ENCODE measurements at regions not wholly inside any gene's neighbourhood (a gene's known extent, or its start where the extent isn't known, plus 50 kb on each side); places are given as distances from the start of the nearest gene placed in this dataset.

- TF ChIP-seq CTCF (IDR thresholded peaks at IDR 0.05): no peak
- Histone ChIP-seq H3K36me3 (no peaks in the 10 kb centered on the region), H3K9me3 (no peaks in the 10 kb centered on the region), H3K4me3 (no peak overlapping the region), H3K4me1 (peaks cover 4 to 9% (median 7%) of the 10 kb centered on the region in 3 donors), H3K27ac (no peak overlapping the region), H3K27me3 (no peaks in the 10 kb centered on the region)
- DNase-seq: no peak
- intact Hi-C loops (cut with DNase I): no loop called here
- no peak for ATAC-seq
- FAIRE-seq: no peak
- 74 to 78% methylated on average over 7 of the region's 7 CpGs for WGBS, 2 donors
Measured at GRCh38 chr15:70345251-70346019, 247.7 kb upstream of the TLE3 start.

DNA sequence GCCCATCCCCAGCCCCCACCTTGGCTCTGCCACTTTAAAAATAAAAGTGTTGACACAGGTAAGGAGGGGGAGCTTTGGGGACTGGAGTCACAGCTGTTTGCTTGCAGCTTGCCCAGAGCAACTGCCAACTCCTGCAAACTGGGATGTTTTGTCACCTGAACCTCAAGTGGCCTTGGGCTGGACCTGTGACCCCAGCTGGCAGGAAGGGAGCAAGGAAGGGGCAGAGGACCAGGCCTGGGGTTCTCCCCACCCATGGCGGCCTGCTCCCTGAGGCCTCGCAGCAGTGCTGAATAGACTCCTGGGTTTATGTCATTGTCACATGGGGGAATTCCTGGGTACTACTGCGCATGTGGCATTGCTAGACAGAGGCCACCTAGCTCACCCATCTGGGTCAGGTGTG is 246.9 kb upstream of the TLE3 start:
- FAIRE-seq (no peak), DNase-seq (peak in 5 of 6 donors; percentile 64 to 84 (median 73)), ATAC-seq (peak; percentile 85 to 93 (median 86))
- H3K4me1 ChIP-seq: peaks cover 4 to 9% (median 7%) of the 10 kb centered on the region in 3 donors
- intact Hi-C loops (cut with DNase I): no loop called here
- H3K36me3 ChIP-seq: no peaks in the 10 kb centered on the region
- no peak overlapping the region for H3K4me3 ChIP-seq
- H3K9me3 ChIP-seq: no peaks in the 10 kb centered on the region
- 33 to 39% methylated on average over 3 of the region's 3 CpGs for WGBS, 2 donors
- H3K27me3 ChIP-seq: no peaks in the 10 kb centered on the region
- H3K27ac ChIP-seq: no peak overlapping the region
- TF ChIP-seq CTCF (IDR thresholded peaks at IDR 0.05): no peak

DNA sequence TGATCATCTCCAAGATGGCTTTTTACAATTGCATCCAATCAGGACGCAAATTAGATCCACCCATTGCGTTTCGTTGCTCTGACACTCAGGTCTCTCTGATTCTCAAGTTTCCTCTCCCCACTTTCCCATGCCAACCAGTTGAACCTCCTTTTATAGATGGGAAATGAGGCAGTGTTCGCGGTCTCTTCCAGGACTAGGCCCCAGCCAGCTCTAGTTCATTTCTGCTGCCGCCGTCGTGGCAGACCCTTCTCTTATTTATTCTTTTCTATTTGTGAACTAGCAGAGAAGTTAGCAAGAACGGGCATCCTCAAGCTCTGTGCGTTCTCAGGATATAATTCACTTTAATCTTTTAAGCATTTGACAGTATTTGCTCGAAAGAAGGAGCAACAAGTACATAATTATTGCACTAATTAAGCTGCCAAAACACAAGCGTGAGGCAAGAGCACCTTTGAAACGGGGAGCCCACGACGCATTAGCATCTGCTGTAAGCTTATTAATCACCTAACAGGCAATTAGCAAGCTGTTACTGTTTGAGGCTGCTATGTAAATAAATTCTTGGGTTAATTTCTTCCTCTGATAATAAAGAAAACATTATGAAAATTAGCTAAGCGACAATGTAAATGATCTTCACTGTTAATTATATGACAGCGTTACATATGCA is 246.4 kb upstream of the TLE3 start:
- H3K27me3 ChIP-seq: no peaks in the 10 kb centered on the region
- H3K4me3 ChIP-seq: no peak overlapping the region
- ATAC-seq (no peak), DNase-seq (no peak), FAIRE-seq (no peak)
- 67 to 71% methylated on average over 17 of the region's 17 CpGs for WGBS, 2 donors
- intact Hi-C loops (cut with DNase I): no loop called here
- peaks cover 4 to 9% (median 7%) of the 10 kb centered on the region in 3 donors for H3K4me1 ChIP-seq
- TF ChIP-seq CTCF (IDR thresholded peaks at IDR 0.05): no peak
- no peaks in the 10 kb centered on the region for H3K9me3 ChIP-seq
- H3K36me3 ChIP-seq: no peaks in the 10 kb centered on the region
- no peak overlapping the region for H3K27ac ChIP-seq

DNA sequence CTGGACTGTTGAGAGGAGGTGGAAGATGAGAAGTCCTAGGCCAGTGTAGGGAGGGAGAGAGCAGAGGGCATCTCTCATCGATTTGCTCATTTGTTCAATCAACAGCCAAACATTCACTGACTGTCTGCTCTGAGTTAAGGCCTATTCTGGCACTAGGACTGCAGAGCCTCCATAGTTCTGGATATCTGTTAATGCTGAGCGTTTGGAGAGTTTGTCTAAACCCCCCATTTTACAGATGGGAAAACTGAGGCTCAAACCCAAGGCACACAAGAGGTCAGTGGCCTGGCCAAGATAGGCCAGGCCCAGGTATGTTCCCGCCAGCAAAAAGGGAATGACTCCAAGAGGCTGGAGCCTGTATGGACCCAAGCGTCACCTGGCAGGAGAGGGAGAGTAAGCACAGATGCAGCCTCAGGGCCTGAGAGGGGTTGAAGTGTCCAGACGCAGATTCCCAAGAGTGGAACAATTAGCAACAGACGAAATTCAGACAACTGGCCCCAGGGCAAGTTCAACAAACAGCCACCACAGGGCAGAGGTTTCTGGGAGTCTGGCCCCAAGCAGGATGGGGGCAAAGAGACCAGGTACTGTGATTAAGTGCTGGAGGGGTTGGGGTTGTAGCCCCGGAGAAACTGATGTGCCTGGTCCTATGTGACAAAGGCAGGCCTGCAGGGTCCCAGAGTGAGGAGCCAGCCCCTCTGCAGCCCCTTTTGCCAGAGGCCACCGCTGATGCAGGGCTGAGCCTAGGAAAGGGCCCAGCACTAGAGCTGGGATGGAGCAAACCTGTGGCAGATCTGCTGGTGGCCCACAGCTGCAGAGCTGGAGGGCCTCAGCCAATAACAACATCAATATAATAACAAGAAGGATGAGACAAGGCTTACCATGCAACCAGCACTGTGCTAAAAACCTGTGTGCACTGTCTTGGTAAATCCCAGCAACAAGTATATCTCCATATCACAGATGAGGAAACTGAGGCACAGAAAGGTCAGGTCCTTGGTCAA is 245.1 kb upstream of the TLE3 start:
- intact Hi-C loops (cut with DNase I): no loop called here
- H3K4me1 ChIP-seq: peaks cover 4 to 9% (median 7%) of the 10 kb centered on the region in 3 donors
- H3K4me3 ChIP-seq: no peak overlapping the region
- H3K9me3 ChIP-seq: no peaks in the 10 kb centered on the region
- ATAC-seq (no peak), DNase-seq (peak in 1 of 6 donors; percentile 4), FAIRE-seq (no peak)
- no peaks in the 10 kb centered on the region for H3K36me3 ChIP-seq
- no peak overlapping the region for H3K27ac ChIP-seq
- no peak for TF ChIP-seq CTCF (IDR thresholded peaks at IDR 0.05)
- 95 to 98% methylated on average over 8 of the region's 8 CpGs for WGBS, 2 donors
- no peaks in the 10 kb centered on the region for H3K27me3 ChIP-seq
